Activated naive CD4-positive, alpha-beta T cell treated with anti-CD3 and anti-CD28 coated beads, Interleukin-2, amount 50 U/mL, for 16 hours (primary cell): ENCODE measurements at regions not wholly inside any gene's neighbourhood (a gene's known extent, or its start where the extent isn't known, plus 50 kb on each side); places are given as distances from the start of the nearest gene placed in this dataset.

Experiments used
- DNase-seq: peaks from one replicate; pipeline ENCODE4 v3.0.0-alpha.2; 2020

DNA sequence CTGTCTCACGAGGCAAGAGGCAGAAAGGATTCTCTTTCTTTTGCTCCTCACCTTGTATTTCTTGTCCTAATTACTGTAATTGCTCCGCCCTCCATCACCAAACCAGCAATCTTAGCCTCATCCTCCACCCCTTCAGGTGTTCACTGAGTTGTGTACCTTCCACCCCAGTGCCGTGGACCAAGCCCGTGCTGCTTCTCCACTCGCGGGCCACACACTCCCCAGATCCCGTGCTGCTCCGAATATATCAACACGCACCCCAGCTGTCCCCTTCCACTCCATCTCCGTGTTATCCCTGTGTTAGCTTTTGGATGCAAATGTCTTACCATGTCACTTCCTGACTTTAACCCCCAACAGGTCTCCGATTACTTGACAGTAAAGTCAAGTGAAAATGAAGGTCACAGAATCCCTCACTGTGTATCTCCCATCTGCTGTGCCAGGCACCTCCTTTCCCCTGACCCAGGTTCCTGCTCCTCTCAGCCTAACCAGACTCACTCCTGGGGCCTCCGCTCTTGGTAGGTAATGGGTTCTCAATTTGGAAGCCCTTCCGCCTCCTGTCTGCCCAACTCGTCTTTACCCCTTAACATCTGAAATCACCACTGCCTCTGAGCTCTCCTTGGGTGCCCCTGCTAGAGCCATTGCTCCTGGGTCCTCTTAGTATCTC lies 320.2 kb downstream of the MED10 start:
- DNase-seq = no peak

GRCh38 chr5:6056280-6056679 lies 322.1 kb downstream of the MED10 start:
- no peak for DNase-seq

GRCh38 chr5:6049662-6050061 lies 328.7 kb downstream of the MED10 start:
- DNase-seq = no peak

DNA sequence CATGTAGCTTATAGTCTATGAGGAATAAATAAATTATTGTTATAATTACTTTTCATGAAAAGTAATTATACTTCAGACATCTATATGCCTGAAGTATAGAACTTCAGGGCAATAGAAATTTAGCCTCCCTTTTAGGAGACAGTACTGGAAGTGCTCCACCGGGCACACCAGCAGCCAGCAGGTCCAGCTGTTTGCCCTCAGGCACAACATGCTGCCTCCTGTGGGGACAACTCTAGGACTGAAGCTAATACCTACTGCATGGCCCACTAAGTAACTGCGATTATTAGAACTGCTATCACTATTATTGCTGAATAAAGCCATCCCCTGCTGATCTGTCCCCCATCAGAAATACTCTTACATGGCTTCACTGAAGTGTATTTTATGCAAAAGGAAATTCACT lies 329.6 kb downstream of the MED10 start:
- DNase-seq = no peak

- no peak for DNase-seq
Measured at GRCh38 chr5:6046296-6046967, 331.9 kb downstream of the MED10 start.

- no peak for DNase-seq
Measured at GRCh38 chr5:6043491-6044310, 334.6 kb downstream of the MED10 start.

GRCh38 chr5:6041977-6042550 lies 336.3 kb downstream of the MED10 start:
- no peak for DNase-seq

GRCh38 chr5:6039111-6039510 lies 339.2 kb downstream of the MED10 start:
- DNase-seq = no peak

GRCh38 chr5:6036006-6036405 lies 342.3 kb downstream of the MED10 start:
- no peak for DNase-seq

DNA sequence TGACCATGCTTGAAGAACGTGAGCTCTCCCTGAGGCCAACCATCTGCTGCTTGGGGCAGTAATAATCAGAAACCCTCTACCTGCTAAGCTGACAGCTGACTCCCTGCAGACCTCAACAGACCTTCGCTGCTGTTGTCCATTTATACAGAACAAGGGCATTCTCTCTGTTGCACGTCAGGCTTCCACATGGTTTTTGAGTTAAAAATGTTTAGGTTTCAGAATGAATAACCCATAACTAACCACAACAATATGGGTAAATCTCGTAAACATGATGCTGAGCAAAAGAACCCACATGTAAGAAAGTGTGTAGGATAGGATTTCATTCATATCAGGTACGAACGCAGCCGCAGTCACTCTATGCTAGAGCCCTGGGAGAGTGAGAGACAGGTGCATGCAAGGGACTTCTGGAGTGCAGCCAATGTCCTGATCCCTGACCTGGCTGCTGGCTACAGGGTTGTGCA lies 348.5 kb downstream of the MED10 start:
- no peak for DNase-seq

GRCh38 chr5:6026766-6027406 lies 351.5 kb downstream of the MED10 start:
- no peak for DNase-seq

GRCh38 chr5:6019612-6020011 lies 358.7 kb downstream of the MED10 start:
- no peak for DNase-seq

- DNase-seq = no peak
Measured at GRCh38 chr5:6013506-6013905, 364.8 kb downstream of the MED10 start.

- DNase-seq = no peak
Measured at GRCh38 chr5:6011199-6011598, 367.1 kb downstream of the MED10 start.

DNA sequence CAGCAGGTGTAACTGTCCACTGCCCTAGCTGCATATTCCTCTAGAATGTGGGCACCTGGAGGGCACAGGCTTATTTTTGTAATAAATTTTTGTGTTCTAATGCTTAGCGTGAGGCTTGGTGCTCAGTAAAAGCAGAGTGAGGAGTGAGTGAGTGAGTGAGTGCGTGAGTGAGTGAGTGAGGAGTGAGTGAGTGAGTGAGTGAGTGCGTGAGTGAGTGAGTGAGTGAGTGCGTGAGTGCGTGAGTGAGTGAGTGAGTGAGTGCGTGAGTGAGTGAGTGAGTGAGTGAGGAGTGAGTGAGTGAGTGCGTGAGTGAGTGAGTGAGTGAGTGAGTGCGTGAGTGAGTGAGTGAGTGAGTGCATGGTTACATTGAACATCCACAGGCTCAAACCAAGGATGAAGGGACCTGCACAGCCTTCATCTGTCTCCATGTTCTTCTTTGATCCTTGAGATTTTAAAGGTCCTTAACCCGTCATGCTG lies 371.5 kb downstream of the MED10 start:
- DNase-seq = no peak

GRCh38 chr5:6003040-6003825 lies 375.1 kb downstream of the MED10 start:
- DNase-seq = no peak

- DNase-seq = no peak
Measured at GRCh38 chr5:6000867-6001266, 377.5 kb downstream of the MED10 start.

- DNase-seq = no peak
Measured at GRCh38 chr5:5995819-5996218, 382.5 kb downstream of the MED10 start.

GRCh38 chr5:5986492-5987178 lies 391.7 kb downstream of the MED10 start:
- no peak for DNase-seq

DNA sequence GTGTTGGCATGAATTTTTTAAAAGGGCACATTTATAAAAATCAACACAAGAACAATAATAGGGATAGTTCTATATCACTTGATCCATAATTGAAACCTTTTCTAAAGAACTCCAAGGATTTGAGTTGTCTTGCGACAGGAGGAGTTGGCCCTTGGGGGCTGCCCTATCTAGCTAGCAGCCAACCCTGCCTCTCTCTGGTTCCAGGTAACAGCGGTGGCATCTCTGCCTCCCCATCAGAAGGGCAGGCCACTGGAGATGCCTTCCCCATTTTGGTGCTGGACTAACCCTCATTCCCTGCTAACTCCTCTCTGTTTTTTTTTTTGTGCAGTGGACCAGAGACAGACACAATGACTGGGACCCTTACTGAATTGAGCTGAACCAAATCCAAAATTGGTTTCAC lies 393.0 kb downstream of the MED10 start:
- no peak for DNase-seq

DNA sequence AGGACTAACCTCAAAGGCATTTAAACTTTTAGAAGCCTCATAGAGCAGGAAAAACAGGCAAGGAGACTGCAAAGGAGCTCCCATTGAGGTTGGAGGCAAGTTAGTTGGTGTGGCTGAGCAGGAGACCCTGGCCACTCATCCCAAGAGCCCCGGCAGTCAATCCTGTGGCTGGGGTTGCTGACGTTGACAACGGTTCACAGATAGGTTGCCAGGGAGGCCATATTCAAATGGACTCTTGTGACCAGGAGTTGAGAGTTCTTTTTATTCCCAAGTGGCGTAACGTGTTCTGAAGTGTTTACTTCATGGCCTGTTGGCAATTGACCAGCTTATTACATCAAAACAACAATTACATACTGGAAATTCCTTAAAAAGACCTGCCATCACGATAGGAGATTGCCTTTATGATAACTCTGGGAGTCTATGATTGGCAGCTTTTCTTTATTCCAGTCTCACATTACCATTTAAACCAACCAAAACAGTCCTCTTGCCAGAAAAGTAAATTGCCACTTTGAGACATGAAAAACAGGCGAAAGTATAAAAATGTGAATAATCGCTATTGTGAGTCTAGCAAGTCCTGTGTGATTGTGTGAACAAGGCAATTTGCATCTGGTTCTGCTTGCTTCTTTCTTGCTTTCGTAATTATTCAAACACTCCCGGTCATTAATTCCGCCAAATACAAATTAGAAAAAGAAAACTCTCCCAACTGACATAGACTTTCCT lies 394.9 kb downstream of the MED10 start:
- no peak for DNase-seq
